ENCODE measurements at regions not wholly inside any gene's neighbourhood (a gene's known extent, or its start where the extent isn't known, plus 50 kb on each side); places are given as distances from the start of the nearest gene placed in this dataset.

DNA sequence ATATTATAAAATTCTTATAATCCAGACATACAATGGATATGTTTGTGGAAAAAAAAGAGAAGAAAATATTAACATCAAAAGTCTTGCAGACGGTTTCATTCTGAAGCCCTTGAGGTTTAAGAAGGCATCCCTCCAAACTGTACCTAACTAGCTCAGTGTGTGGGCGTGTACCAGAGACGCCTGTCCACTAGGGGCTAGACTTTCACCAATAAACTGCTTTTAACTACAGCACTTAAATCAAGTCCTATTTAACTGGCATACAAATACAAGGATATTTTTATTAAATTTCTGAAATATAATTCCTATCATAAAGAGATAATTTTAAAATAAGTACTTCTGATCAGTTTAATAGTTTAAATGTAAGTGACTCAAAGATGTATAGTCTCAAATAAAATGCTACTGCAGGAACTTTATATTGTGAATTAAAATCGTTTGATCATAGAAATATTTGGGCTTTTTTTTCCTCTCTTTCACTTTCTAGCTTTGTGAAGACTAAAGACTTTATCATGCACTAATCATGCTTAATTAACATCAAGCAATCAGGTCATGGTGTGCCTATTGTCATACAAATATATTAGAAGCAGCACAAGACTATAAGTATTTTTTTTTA, 437.7 kb downstream of the SATB2 start:
- no peak for FAIRE-seq

- no peak for FAIRE-seq
Observed at GRCh38 chr2:199018826-199019225, 438.9 kb downstream of the SATB2 start.

DNA sequence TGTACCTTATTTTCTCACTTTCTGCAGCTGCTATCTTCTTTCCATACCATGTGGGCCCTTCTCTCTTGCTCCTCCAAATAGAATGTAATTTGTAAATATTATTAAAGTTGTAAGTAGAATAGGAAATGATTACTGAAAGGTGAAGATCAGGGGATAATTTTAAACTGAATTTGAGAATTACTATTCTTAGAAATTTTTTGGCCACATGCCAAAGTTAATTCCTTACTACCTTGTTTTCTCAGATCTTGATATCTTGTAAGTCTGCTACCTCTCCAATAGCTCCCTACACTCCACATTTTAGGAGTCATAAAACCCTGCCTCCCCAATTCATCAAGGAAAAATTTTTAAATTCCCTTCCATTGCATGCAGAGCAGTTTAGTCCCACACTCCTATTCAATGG, 442.7 kb downstream of the SATB2 start:
- FAIRE-seq = no peak

DNA sequence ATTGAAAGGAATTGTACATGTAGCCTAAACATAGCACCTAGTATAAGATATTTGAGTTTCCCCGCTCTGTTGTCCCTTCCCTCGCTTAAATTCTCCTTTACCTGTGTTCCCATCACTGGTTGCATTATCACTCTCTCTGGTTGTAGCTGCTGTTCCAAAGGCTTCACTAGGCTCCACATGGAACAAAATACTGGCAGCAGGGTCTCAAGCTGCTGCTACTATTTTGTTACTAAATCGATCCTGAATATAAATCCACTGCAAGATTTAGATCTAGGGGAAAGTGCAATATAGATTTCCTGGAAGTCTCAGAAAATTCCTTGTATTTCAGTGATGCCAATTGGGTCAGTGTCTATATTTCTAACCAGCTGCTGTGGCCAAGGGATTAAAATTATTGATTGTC, 443.5 kb downstream of the SATB2 start:
- no peak for FAIRE-seq

GRCh38 chr2:199011908-199012307, 445.8 kb downstream of the SATB2 start:
- FAIRE-seq = no peak

DNA sequence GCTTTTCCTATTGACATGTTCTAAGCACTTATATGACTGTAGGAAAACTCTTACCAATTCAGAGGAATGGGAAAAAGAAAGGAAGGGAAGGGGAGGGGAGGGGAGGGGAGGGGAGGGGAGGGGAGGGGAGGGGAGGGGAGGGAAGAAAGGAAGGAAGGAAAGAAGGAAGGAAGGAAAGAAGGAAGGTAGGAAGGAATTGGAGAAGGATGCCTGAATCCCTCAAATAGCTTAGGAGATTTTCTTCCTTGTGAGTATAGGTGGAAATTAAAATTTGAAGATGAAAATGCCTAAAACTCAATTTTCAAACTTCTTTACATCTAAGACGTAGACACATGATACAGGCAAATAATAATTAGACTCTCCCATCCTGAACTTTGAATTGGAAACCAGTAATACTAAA, 463.1 kb downstream of the SATB2 start:
- FAIRE-seq = no peak

DNA sequence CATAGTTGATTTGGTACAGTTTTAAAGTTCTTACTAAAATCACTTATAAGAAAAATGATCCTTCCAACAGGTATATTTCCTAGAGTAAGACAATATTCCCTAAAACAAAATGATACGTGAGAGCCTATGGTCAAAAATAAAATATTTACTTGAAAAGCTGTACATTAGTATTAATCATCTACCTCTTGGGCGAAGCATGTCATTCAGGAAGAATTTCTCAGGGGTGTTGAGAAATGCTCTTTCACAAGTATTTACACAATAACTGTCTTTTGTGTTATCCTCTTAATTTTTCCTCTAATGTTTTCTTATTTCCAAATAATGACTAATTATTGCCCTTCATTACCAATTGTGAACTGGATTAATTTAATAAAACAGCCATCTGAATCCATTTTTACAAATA, 466.3 kb downstream of the SATB2 start:
- FAIRE-seq = no peak

GRCh38 chr2:198975779-198976178, 482.0 kb downstream of the SATB2 start:
- FAIRE-seq = no peak

DNA sequence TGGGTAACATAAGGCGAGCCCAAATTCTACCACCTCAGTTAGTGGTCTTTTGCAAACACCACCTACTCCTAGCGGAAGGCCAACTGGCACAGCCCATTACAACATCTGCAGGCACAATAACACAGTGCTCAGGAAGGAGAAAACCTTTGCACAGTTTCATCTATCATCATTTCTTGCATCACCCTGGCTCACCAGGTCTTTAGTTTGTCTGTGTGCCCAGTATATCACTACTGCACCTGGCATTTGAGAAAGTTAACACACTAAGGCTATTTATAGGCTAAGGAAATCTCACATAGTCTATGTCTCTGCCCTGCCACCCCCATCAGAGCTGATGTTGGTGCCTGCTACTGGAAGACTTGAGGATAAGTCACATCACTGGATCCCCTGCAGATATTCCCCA, 484.0 kb downstream of the SATB2 start:
- FAIRE-seq = no peak

GRCh38 chr2:198973181-198973580, 484.6 kb downstream of the SATB2 start:
- no peak for FAIRE-seq

GRCh38 chr2:198968545-198968944, 489.2 kb downstream of the SATB2 start:
- FAIRE-seq = no peak

DNA sequence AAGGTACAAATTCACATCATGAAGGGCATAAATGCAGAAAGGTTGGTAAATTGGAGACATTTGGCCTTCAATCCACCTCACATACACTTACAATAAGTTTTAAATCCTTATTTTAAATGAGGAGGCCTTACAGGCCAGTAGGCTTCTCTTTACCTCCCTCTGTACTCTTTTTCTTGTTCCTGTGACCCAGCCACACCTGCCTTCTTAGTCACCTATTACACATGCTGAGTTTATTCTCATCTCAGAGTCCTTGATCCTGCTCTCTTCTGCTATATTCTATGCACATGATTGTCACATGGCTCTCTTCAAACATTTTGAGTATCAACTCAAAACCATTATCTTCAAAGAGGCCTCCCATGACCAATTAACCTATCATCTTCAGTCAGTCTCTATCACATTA, 491.5 kb downstream of the SATB2 start:
- no peak for FAIRE-seq

DNA sequence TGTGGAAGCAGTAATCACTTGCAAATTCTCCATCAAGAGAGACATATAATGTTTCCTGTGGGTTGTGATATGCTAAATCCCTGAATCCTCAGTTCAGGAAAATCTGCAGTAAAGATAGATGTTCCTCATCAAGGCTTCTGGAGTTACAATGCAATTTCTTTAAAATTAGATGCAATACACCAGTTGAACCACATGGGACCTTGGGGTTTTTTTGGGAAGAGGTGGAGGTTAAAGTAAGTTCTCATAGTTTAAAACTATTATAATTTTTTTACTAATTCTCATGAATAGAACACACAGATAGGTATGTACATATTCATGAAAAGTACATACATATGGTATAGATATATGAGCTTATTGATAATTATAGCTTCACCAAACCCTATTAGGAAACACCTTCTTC, 496.2 kb downstream of the SATB2 start:
- no peak for FAIRE-seq

DNA sequence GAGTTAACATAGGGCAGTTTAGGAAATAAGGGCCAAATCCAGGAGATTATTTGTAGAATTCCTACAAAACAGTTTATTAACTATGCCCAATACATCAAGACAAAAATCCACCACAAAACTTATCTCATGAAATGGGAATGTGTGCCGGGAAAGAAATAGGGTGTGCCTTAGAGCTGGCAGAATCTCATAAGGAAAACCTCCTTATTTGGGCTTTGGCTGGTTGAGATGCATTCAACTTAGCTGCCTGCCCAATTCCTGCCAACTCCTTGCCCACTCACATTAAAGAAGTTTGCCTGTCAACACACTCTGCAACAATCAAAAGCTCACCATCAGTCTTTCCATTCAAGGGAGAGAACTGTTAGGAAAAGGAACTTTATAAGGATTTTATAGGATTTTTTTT, 500.6 kb downstream of the SATB2 start:
- no peak for FAIRE-seq

- peak; percentile 82 for FAIRE-seq
Observed at GRCh38 chr2:198953328-198953727, 504.4 kb downstream of the SATB2 start.

GRCh38 chr2:198950803-198951202, 506.9 kb downstream of the SATB2 start:
- no peak for FAIRE-seq

- FAIRE-seq = no peak
Observed at GRCh38 chr2:198945496-198945895, 512.2 kb downstream of the SATB2 start.

- FAIRE-seq = no peak
Observed at GRCh38 chr2:198930170-198930569, 527.6 kb downstream of the SATB2 start.

- FAIRE-seq = no peak
Observed at GRCh38 chr2:198928026-198928425, 529.7 kb downstream of the SATB2 start.

GRCh38 chr2:198917926-198918720, 539.6 kb downstream of the SATB2 start:
- FAIRE-seq = no peak

DNA sequence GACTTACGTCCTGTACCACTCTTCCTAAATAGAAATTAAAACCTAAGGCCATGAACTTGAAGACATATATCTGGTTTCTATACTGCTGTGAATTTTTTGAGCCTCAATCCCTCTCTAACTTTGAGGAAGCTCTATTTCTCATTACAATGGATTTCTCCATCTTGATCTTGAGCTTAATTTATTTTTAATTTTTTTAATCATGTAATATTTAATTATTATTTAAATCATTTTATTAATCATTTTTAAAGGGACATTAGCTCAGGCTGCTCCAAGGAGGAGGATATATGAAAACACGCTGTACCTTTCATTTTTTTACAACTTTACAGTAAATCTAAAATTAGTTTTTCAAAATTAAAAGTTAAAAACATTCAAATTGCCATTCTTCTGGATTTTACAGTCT, 540.5 kb downstream of the SATB2 start:
- FAIRE-seq = no peak

GRCh38 chr2:198916548-198917080, 541.1 kb downstream of the SATB2 start:
- no peak for FAIRE-seq

DNA sequence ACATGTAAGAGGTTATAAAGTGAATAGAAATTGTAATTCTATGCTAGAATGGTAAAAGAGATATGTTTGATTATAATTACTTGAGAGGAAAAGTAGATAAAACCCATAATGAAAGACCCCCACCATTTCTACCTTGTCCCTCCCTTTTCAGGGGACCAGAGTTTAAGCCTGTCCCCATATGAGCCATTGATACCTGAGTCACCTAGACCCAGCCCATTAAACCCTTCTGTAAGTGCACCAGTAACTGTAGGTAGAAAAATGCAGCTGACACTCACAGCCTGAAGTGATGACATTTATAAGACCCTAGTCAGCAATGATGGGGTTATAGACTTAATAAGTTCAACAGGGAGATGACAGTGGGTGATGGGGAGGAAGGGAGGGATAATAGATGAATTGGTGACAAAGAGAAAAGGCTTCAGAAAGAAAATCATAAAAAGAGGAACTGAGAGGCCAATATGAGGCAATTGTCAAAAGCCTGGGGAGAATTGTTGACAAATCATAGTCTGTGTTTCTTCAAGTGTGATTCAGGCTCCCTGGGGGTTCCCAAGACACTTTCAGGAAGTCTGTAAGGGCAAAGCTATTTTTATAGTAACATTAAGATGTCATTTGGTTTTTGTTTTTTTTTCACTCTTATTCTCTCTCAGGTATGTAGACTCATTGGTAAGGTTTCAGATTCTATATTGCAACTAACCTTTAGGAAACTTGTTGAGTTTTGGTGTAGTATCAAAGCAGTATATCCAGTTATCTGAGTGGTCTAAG, 544.2 kb downstream of the SATB2 start:
- FAIRE-seq = no peak

Measured in colon (tissue), 2 donors.